ENCODE measurements at regions not wholly inside any gene's neighbourhood (a gene's known extent, or its start where the extent isn't known, plus 50 kb on each side); places are given as distances from the start of the nearest gene placed in this dataset.

- peak; percentile 87 to 91 for DNase-seq
Measured at GRCh38 chrX:131778269-131779218, 234.7 kb downstream of the OR13H1 start.

GRCh38 chrX:131779306-131779705 lies 235.4 kb downstream of the OR13H1 start:
- DNase-seq: no peak

GRCh38 chrX:131779741-131780140 lies 235.9 kb downstream of the OR13H1 start:
- DNase-seq: no peak

- DNase-seq: no peak
Measured at GRCh38 chrX:131782646-131783045, 238.8 kb downstream of the OR13H1 start.

- DNase-seq: peak; percentile 89 to 95
Measured at GRCh38 chrX:131783555-131784308, 239.4 kb upstream of the STK26 start.

- DNase-seq: no peak
Measured at GRCh38 chrX:131789664-131790063, 233.4 kb upstream of the STK26 start.

GRCh38 chrX:131791608-131792355 lies 231.3 kb upstream of the STK26 start:
- no peak for DNase-seq

- peak; percentile 92 to 96 for DNase-seq
Measured at GRCh38 chrX:131792356-131792749, 230.7 kb upstream of the STK26 start.

- DNase-seq: peak; percentile 93 to 96
Measured at GRCh38 chrX:131792789-131793462, 230.2 kb upstream of the STK26 start.

GRCh38 chrX:131795442-131796229 lies 227.5 kb upstream of the STK26 start:
- no peak for DNase-seq

GRCh38 chrX:131801066-131801465 lies 222.0 kb upstream of the STK26 start:
- DNase-seq: no peak

- DNase-seq: no peak
Measured at GRCh38 chrX:131801911-131802310, 221.2 kb upstream of the STK26 start.

GRCh38 chrX:131802836-131803626 lies 220.1 kb upstream of the STK26 start:
- DNase-seq: peak; percentile 85 to 90

- DNase-seq: peak; percentile 83 to 92
Measured at GRCh38 chrX:131812847-131813825, 210.0 kb upstream of the STK26 start.

- peak; percentile 84 to 91 for DNase-seq
Measured at GRCh38 chrX:131816551-131817136, 206.5 kb upstream of the STK26 start.

- no peak for DNase-seq
Measured at GRCh38 chrX:131818297-131818936, 204.7 kb upstream of the STK26 start.

- peak; percentile 86 to 92 for DNase-seq
Measured at GRCh38 chrX:131821945-131822622, 201.0 kb upstream of the STK26 start.

All from right lung (tissue), 2 donors.